DOHH2 (cell line): ENCODE measurements at regions not wholly inside any gene's neighbourhood (a gene's known extent, or its start where the extent isn't known, plus 50 kb on each side); places are given as distances from the start of the nearest gene placed in this dataset.

ENCODE experiments used
- CTCF ChIP-seq: fragments of 200-600 bp; sonication (generic); IDR thresholded peaks from one replicate; pipeline ENCODE4 v1.5.1; 2014; ENCODE audit warnings: antibody characterized with exemption, mild to moderate bottlenecking, low read depth, low read length; ENCODE audit not compliant: poor library complexity, severe bottlenecking
- EZH2phosphoT487 ChIP-seq: fragments of 200-600 bp; sonication (generic); IDR thresholded peaks from 2 replicates; pipeline ENCODE4 v1.6.1; 2017; ENCODE audit warnings: borderline replicate concordance, mild to moderate bottlenecking, antibody characterized with exemption, low read length, moderate library complexity, mixed read lengths

- TF ChIP-seq CTCF (no peak), EZH2phosphoT487 (no peak)
Measured at GRCh38 chr5:125834438-125835115, 588.6 kb upstream of the GRAMD2B start.
